Testis (tissue), 2 donors: ENCODE measurements at regions not wholly inside any gene's neighbourhood (a gene's known extent, or its start where the extent isn't known, plus 50 kb on each side); places are given as distances from the start of the nearest gene placed in this dataset.

ENCODE experiments used
- CTCF ChIP-seq, 3 experiments: fragments of 450-650 bp in 2 of 3; fragments of 200-600 bp in 1 of 3; sonication (generic) in 1 of 3; IDR thresholded peaks; one replicate each; pipeline ENCODE4 v1.5.1; 2016 to 2019; ENCODE audit warnings: antibody characterized with exemption in 3 of 3, mild to moderate bottlenecking in 2 of 3, moderate library complexity in 1 of 3
- POLR2A ChIP-seq: fragments of 450-650 bp; IDR thresholded peaks from one replicate; pipeline ENCODE4 v1.6.1; 2017; ENCODE audit warnings: antibody characterized with exemption, mild to moderate bottlenecking, moderate library complexity

- TF ChIP-seq POLR2A (no peak), CTCF (IDR thresholded peaks at IDR 0.05) (no peak)
Measured at GRCh38 chr12:92369636-92370035, 224.0 kb upstream of the BTG1 start.
